SK-N-SH (cell line): ENCODE measurements at regions not wholly inside any gene's neighbourhood (a gene's known extent, or its start where the extent isn't known, plus 50 kb on each side); places are given as distances from the start of the nearest gene placed in this dataset.

Experiments
- CTCF ChIA-PET: fragments of 300-600, 350-600 bp; formaldehyde crosslinking; extraction: SDS; loops from one replicate; lab custom pipeline; 2021; lab: Yijun Ruan, JAX
- POLR2A ChIA-PET: fragments of 350-600 bp; sonication (Branson Sonifier 250); formaldehyde crosslinking; extraction: SDS; loops from one replicate; lab custom pipeline; 2020; ENCODE audit warnings: antibody characterized with exemption, inconsistent platforms; lab: Yijun Ruan, JAX
- DNase-seq: peaks from one replicate; pipeline ENCODE4 v3.0.0; 2012
- H2AFZ ChIP-seq: fragments of 200-600 bp; sonication (generic); 2 replicates; pipeline ENCODE4 v1.8.1; 2016; ENCODE audit warnings: antibody characterized with exemption, mild to moderate bottlenecking, low read depth
- H3F3A ChIP-seq: fragments of 200-600 bp; sonication (generic); replicated peaks from 2 replicates; pipeline ENCODE3; 2016; ENCODE audit warnings: antibody characterized with exemption, mild to moderate bottlenecking; ENCODE audit not compliant: insufficient read depth
- H3K27ac ChIP-seq, 2 experiments: fragments of 200-500 bp in 1 of 2; fragments of 200-600 bp in 1 of 2; sonication (Bioruptor generic) in 1 of 2; sonication (generic), shearing (Covaris generic) in 1 of 2; 2 replicates each; pipeline versions ENCODE4 v1.5.1 to v1.6.1; 2014 to 2016; ENCODE audit warnings: low read depth in 2 of 2, inconsistent platforms in 1 of 2, low read length in 1 of 2, mild to moderate bottlenecking in 1 of 2, mixed read lengths in 1 of 2
- H3K27me3 ChIP-seq: fragments of 200-600 bp; sonication (generic), shearing (Covaris generic); 2 replicates; pipeline ENCODE4 v1.6.1; 2016; ENCODE audit warnings: mixed run types; ENCODE audit not compliant: insufficient read depth
- H3K36me3 ChIP-seq, 2 experiments: fragments of 200-500 bp in 1 of 2; fragments of 200-600 bp in 1 of 2; sonication (Bioruptor generic) in 1 of 2; sonication (generic) in 1 of 2; replicated peaks in 1 of 2; 2 replicates each; pipeline versions ENCODE3 to v1.5.1; 2014 to 2016; ENCODE audit warnings: low read length in 1 of 2, mild to moderate bottlenecking in 1 of 2; ENCODE audit not compliant: insufficient read depth in 2 of 2, control insufficient read depth in 1 of 2
- H3K4me1 ChIP-seq, 2 experiments: fragments of 200-500 bp in 1 of 2; fragments of 200-600 bp in 1 of 2; sonication (Bioruptor generic) in 1 of 2; sonication (generic), shearing (Covaris generic) in 1 of 2; 2 replicates each; pipeline versions ENCODE4 v1.5.1 to v1.6.1; 2014 to 2016; ENCODE audit warnings: low read depth in 1 of 2, low read length in 1 of 2, mixed run types in 1 of 2; ENCODE audit not compliant: insufficient read depth in 2 of 2, control insufficient read depth in 1 of 2
- H3K4me2 ChIP-seq: fragments of 200-600 bp; sonication (generic), shearing (Covaris generic); 2 replicates; pipeline ENCODE4 v1.6.1; 2017; ENCODE audit warnings: mixed run types
- H3K4me3 ChIP-seq, 2 experiments: fragments of 200-500 bp in 1 of 2; fragments of 200-600 bp in 1 of 2; sonication (Bioruptor generic) in 1 of 2; sonication (generic), shearing (Covaris generic) in 1 of 2; 2 replicates each; pipeline versions ENCODE4 v1.5.1 to v1.8.1; 2014 to 2016; ENCODE audit warnings: low read depth in 2 of 2, inconsistent platforms in 1 of 2, low read length in 1 of 2, mild to moderate bottlenecking in 1 of 2, mixed read lengths in 1 of 2, moderate library complexity in 1 of 2
- H3K79me2 ChIP-seq: fragments of 200-600 bp; sonication (generic); 2 replicates; pipeline ENCODE4 v1.8.1; 2017; ENCODE audit warnings: mild to moderate bottlenecking; ENCODE audit not compliant: insufficient read depth
- H3K9ac ChIP-seq: fragments of 200-600 bp; sonication (generic); 2 replicates; pipeline ENCODE4 v1.6.1; 2017; ENCODE audit warnings: mixed run types
- H3K9me2 ChIP-seq: fragments of 200-600 bp; sonication (generic); 2 replicates; pipeline ENCODE4 v1.6.1; 2017; ENCODE audit warnings: mixed run types
- H3K9me3 ChIP-seq: fragments of 200-600 bp; sonication (generic); 2 replicates; pipeline ENCODE4 v1.6.1; 2017; ENCODE audit warnings: mixed run types, mild to moderate bottlenecking, moderate library complexity
- H4K20me1 ChIP-seq: fragments of 200-600 bp; sonication (generic); 2 replicates; pipeline ENCODE4 v1.6.1; 2017; ENCODE audit warnings: mild to moderate bottlenecking, mixed run types; ENCODE audit not compliant: insufficient read depth
- CHD2 ChIP-seq: fragments of 150-350 bp; IDR thresholded peaks from 2 replicates; pipeline ENCODE4 v1.6.1; 2018; ENCODE audit warnings: low read length; ENCODE audit not compliant: partially characterized antibody
- EP300 ChIP-seq, 2 experiments: IDR thresholded peaks; 2 replicates each; pipeline versions ENCODE4 v1.4.0 to v1.6.1; 2012; ENCODE audit warnings: borderline replicate concordance in 1 of 2, low read depth in 1 of 2, low read length in 1 of 2
- EZH2phosphoT487 ChIP-seq: fragments of 200-600 bp; sonication (generic); IDR thresholded peaks from 2 replicates; pipeline ENCODE4 v1.6.1; 2017; ENCODE audit warnings: low read depth, mixed run types, mild to moderate bottlenecking, antibody characterized with exemption, moderate library complexity, borderline replicate concordance
- GABPA ChIP-seq: IDR thresholded peaks from 2 replicates; pipeline ENCODE4 v1.4.0; 2012; ENCODE audit warnings: low read depth, mild to moderate bottlenecking
- GATA2 ChIP-seq: sonication (generic); formaldehyde crosslinking; IDR thresholded peaks from 2 replicates; pipeline ENCODE4 v1.5.0; 2020; ENCODE audit warnings: mild to moderate bottlenecking, missing genetic modification reagents
- IRF3 ChIP-seq: fragments of 150-350 bp; IDR thresholded peaks from 2 replicates; pipeline ENCODE4 v1.6.1; 2016; ENCODE audit warnings: mild to moderate bottlenecking, low read depth, low read length
- JUND ChIP-seq: IDR thresholded peaks from 2 replicates; pipeline ENCODE4 v1.4.0; 2012
- MAX ChIP-seq: IDR thresholded peaks from 2 replicates; pipeline ENCODE4 v1.4.0; 2012; ENCODE audit warnings: low read depth
- MXI1 ChIP-seq: IDR thresholded peaks from 2 replicates; pipeline ENCODE4 v1.6.1; 2012; ENCODE audit warnings: mild to moderate bottlenecking, low read depth, low read length, improper control_type of control experiment
- NFIC ChIP-seq: IDR thresholded peaks from 2 replicates; pipeline ENCODE4 v1.4.0; 2012; ENCODE audit warnings: borderline replicate concordance
- NRF1 ChIP-seq: IDR thresholded peaks from 2 replicates; pipeline ENCODE4 v1.6.1; 2012; ENCODE audit warnings: low read depth, mild to moderate bottlenecking, low read length
- RCOR1 ChIP-seq: fragments of 150-350 bp; IDR thresholded peaks from 2 replicates; pipeline ENCODE4 v1.6.1; 2017; ENCODE audit warnings: antibody characterized with exemption, low read length
- REST ChIP-seq: IDR thresholded peaks from 2 replicates; pipeline ENCODE4 v1.6.1; 2012; ENCODE audit warnings: mild to moderate bottlenecking, low read depth, low read length, moderate library complexity
- TEAD4 ChIP-seq: IDR thresholded peaks from 2 replicates; pipeline ENCODE4 v1.4.0; 2012; ENCODE audit warnings: mild to moderate bottlenecking, borderline replicate concordance; ENCODE audit not compliant: insufficient read depth
- USF1 ChIP-seq: IDR thresholded peaks from 2 replicates; pipeline ENCODE4 v1.4.0; 2012; ENCODE audit warnings: low read depth, borderline replicate concordance
- WGBS: methylation state at CpG from one replicate; pipeline ENCODE4 v1.1.6; 2017; ENCODE audit warnings: low lambda C conversion rate; 5-methylcytosine and 5-hydroxymethylcytosine counted together

GRCh38 chr12:28766398-28766797 lies 382.7 kb upstream of the FAR2 start:
- DNase-seq = peak; percentile 32
- Histone ChIP-seq H3K27ac (peak overlapping the region in 1 of 2 experiments; percentile 47; a peak in 2 of 4 replicates), H3K27me3 (no peaks in the 10 kb centered on the region), H3K9me3 (no peaks in the 10 kb centered on the region), H3K79me2 (no peaks in the 10 kb centered on the region), H3K9ac (no peak overlapping the region), H3K36me3 (no peaks in the 10 kb centered on the region), H3K9me2 (no peaks in the 10 kb centered on the region), H4K20me1 (no peaks in the 10 kb centered on the region)
- ChIA-PET POLR2A (no interaction called here), CTCF (interaction anchor here (0.8 to 1.1 kb wide), 3 partner anchors 9 to 23 kb away, joined by 3 read pairs; no protein-coding TSS in a partner anchor)
- TF ChIP-seq CHD2 (no peak), NFIC (no peak), EP300 (IDR thresholded peaks at IDR 0.05; ENCODE audit: borderline replicate concordance in 1 of 2, low read depth in 1 of 2, low read length in 1 of 2) (peak in 1 of 2 experiments; percentile 70; a peak in 2 of 4 replicates), MAX (no peak), GATA2 (CRISPR knock-in tag) (peak; percentile 58; the same call in 1 of the 2 replicates), EZH2phosphoT487 (no peak), TEAD4 (no peak)
- TF ChIP-seq, all 33 proteins: peak for 2
- H2AFZ ChIP-seq = no peak overlapping the region
- no peaks in the 10 kb centered on the region; a peak in 1 of 4 replicates for H3K4me1 ChIP-seq
- WGBS = 59% methylated on average over 1 of the region's 1 CpG
- no peaks in the 10 kb centered on the region for H3F3A ChIP-seq
- H3K4me3 ChIP-seq = no peak overlapping the region
- H3K4me2 ChIP-seq = no peak overlapping the region

GRCh38 chr12:28767836-28768348 lies 381.2 kb upstream of the FAR2 start:
- Histone ChIP-seq H3K9ac (no peak overlapping the region), H3K4me3 (no peak overlapping the region), H3F3A (no peaks in the 10 kb centered on the region), H4K20me1 (no peaks in the 10 kb centered on the region), H3K79me2 (no peaks in the 10 kb centered on the region), H3K9me3 (no peaks in the 10 kb centered on the region), H2AFZ (no peak overlapping the region), H3K9me2 (no peaks in the 10 kb centered on the region), H3K4me1 (no peaks in the 10 kb centered on the region; a peak in 1 of 4 replicates), H3K27me3 (no peaks in the 10 kb centered on the region), H3K36me3 (no peaks in the 10 kb centered on the region), H3K4me2 (no peak overlapping the region), H3K27ac (no peak overlapping the region)
- TF ChIP-seq NRF1 (no peak), NFIC (no peak), MXI1 (no peak)
- WGBS = 41% methylated on average over 1 of the region's 1 CpG
- no peak for DNase-seq
- ChIA-PET POLR2A (no interaction called here), CTCF (no interaction called here)

GRCh38 chr12:28770322-28770721 lies 378.8 kb upstream of the FAR2 start:
- no peaks in the 10 kb centered on the region for H3K27me3 ChIP-seq
- WGBS = 70% methylated on average over 5 of the region's 5 CpGs
- POLR2A ChIA-PET = no interaction called here
- no peak overlapping the region for H3K9ac ChIP-seq
- H4K20me1 ChIP-seq = no peaks in the 10 kb centered on the region
- no peaks in the 10 kb centered on the region for H3K9me2 ChIP-seq
- no peak for DNase-seq
- H3K4me3 ChIP-seq = no peak overlapping the region
- H2AFZ ChIP-seq = no peak overlapping the region
- no peaks in the 10 kb centered on the region for H3K9me3 ChIP-seq
- no peaks in the 10 kb centered on the region for H3K79me2 ChIP-seq
- no peaks in the 10 kb centered on the region; a peak in 1 of 4 replicates for H3K4me1 ChIP-seq
- no peak overlapping the region for H3K27ac ChIP-seq
- no peaks in the 10 kb centered on the region for H3F3A ChIP-seq
- H3K36me3 ChIP-seq = no peaks in the 10 kb centered on the region
- CTCF ChIA-PET = no interaction called here
- no peak overlapping the region for H3K4me2 ChIP-seq
- TF ChIP-seq USF1 = no peak
- TF ChIP-seq JUND = no peak
- no peak for TF ChIP-seq IRF3
- TF ChIP-seq CHD2 = no peak
- TF ChIP-seq REST = no peak
- TF ChIP-seq GABPA = no peak
- no peak for TF ChIP-seq RCOR1
